Fibroblast of lung (primary cell): ENCODE measurements at regions not wholly inside any gene's neighbourhood (a gene's known extent, or its start where the extent isn't known, plus 50 kb on each side); places are given as distances from the start of the nearest gene placed in this dataset.

Source experiments
- DNase-seq, 2 donors: peaks; one replicate each; pipeline versions ENCODE4 v3.0.0 to v3.0.0-alpha.2; 2010; ENCODE audit warnings: low read depth in 2 of 2
- H2AFZ ChIP-seq: 2 replicates; pipeline ENCODE4 v1.5.1; 2012; ENCODE audit warnings: low read length, control low read depth, inconsistent platforms
- H3K27ac ChIP-seq: 2 replicates; pipeline ENCODE4 v1.5.1; 2011; ENCODE audit warnings: low read length, control low read depth; ENCODE audit not compliant: insufficient read depth
- H3K27me3 ChIP-seq: 2 replicates; pipeline ENCODE4 v1.5.1; 2011; ENCODE audit warnings: mild to moderate bottlenecking, low read length; ENCODE audit not compliant: control insufficient read depth, insufficient read depth
- H3K36me3 ChIP-seq: 2 replicates; pipeline ENCODE4 v1.5.1; 2011; ENCODE audit warnings: low read length; ENCODE audit not compliant: control insufficient read depth, insufficient read depth
- H3K4me1 ChIP-seq: 2 replicates; pipeline ENCODE4 v1.5.1; 2011; ENCODE audit warnings: low read length; ENCODE audit not compliant: control insufficient read depth, insufficient read depth; ENCODE audit errors: extremely low read depth
- H3K4me2 ChIP-seq: 2 replicates; pipeline ENCODE4 v1.5.1; 2011; ENCODE audit warnings: low read length, control low read depth; ENCODE audit not compliant: insufficient read depth; ENCODE audit errors: extremely low read depth
- H3K4me3 ChIP-seq, 4 experiments: fragments of 200-600 bp in 1 of 4; sonication (generic) in 1 of 4; replicated peaks in 1 of 4; 2 replicates each; pipeline ENCODE4 v1.5.1; 2011 to 2016; ENCODE audit warnings: low read length in 4 of 4, low read depth in 3 of 4, mild to moderate bottlenecking in 3 of 4, control low read depth in 2 of 4, inconsistent platforms in 1 of 4, mixed read lengths in 1 of 4; ENCODE audit not compliant: insufficient read depth in 1 of 4; ENCODE audit errors: control extremely low read depth in 1 of 4
- H3K79me2 ChIP-seq: 2 replicates; pipeline ENCODE4 v1.5.1; 2012; ENCODE audit warnings: mild to moderate bottlenecking, low read length, inconsistent platforms; ENCODE audit not compliant: control insufficient read depth, insufficient read depth
- H3K9ac ChIP-seq: 2 replicates; pipeline ENCODE4 v1.5.1; 2011; ENCODE audit warnings: mild to moderate bottlenecking, low read length, control low read depth; ENCODE audit not compliant: insufficient read depth
- H3K9me3 ChIP-seq: 2 replicates; pipeline ENCODE4 v1.5.1; 2012; ENCODE audit warnings: low read depth, low read length; ENCODE audit not compliant: control insufficient read depth, insufficient read depth
- H4K20me1 ChIP-seq: 2 replicates; pipeline ENCODE4 v1.5.1; 2011; ENCODE audit warnings: low read length; ENCODE audit not compliant: control insufficient read depth, insufficient read depth; ENCODE audit errors: extremely low read depth
- EZH2 ChIP-seq: IDR thresholded peaks from 2 replicates; pipeline ENCODE4 v1.5.1; 2012; ENCODE audit warnings: low read length, control low read depth, mild to moderate bottlenecking; ENCODE audit errors: missing control alignments
- TF ChIP-seq, protein P1 (sequence below), 2 donors: IDR thresholded peaks in 1 of 2; conservative IDR thresholded peaks in 1 of 2; 1 replicate in 1 of 2; 2 replicates in 1 of 2; pipeline ENCODE4 v1.5.1; 2011 to 2012; ENCODE audit warnings: low read length in 2 of 2, control low read depth in 1 of 2, inconsistent platforms in 1 of 2, low read depth in 1 of 2, mild to moderate bottlenecking in 1 of 2

GRCh38 chr7:33831389-33832141, 73.8 kb upstream of the BMPER start:
- DNase-seq, result peak in 1 of 2 donors; percentile 51
- no peak overlapping the region for H3K4me2 ChIP-seq
- H3K9ac ChIP-seq, result no peak overlapping the region
- no peaks in the 10 kb centered on the region for H3K9me3 ChIP-seq
- no peaks in the 10 kb centered on the region for H4K20me1 ChIP-seq
- no peaks in the 10 kb centered on the region for H3K36me3 ChIP-seq
- no peak for TF ChIP-seq EZH2
- no peaks in the 10 kb centered on the region for H3K79me2 ChIP-seq
- H3K4me1 ChIP-seq, result no peaks in the 10 kb centered on the region
- no peak overlapping the region for H3K4me3 ChIP-seq
- no peak overlapping the region for H2AFZ ChIP-seq
- no peak overlapping the region for H3K27ac ChIP-seq
- H3K27me3 ChIP-seq, result no peaks in the 10 kb centered on the region

DNA sequence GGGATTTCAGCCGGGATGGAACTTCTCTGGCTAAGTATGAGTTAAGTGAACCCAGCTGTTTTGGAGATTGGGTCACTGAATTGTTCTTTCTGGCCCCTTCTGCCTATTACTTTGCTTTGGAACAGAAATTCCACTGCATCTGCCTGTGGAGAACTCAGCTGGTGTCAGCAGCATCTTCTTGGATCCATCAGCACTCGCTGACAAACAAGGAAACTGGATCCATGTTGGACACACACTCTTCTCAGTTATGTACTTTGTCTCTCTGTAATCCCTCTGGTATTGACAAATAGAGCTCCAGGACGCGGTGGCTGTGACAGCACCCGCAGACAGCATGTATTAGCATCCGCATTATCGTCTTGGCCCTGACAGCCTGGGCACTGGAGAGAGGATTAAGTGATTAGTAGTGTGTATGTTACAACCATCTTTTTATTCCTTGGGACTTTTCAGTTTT, 73.0 kb upstream of the BMPER start:
- Histone ChIP-seq H3K4me2 (no peak overlapping the region), H3K27ac (no peak overlapping the region), H3K27me3 (no peaks in the 10 kb centered on the region), H4K20me1 (no peaks in the 10 kb centered on the region), H3K4me3 (no peak overlapping the region), H3K4me1 (no peaks in the 10 kb centered on the region), H3K79me2 (no peaks in the 10 kb centered on the region), H3K36me3 (no peaks in the 10 kb centered on the region), H3K9me3 (no peaks in the 10 kb centered on the region), H3K9ac (no peak overlapping the region), H2AFZ (no peak overlapping the region)
- no peak for DNase-seq
- TF ChIP-seq, protein P1, sequence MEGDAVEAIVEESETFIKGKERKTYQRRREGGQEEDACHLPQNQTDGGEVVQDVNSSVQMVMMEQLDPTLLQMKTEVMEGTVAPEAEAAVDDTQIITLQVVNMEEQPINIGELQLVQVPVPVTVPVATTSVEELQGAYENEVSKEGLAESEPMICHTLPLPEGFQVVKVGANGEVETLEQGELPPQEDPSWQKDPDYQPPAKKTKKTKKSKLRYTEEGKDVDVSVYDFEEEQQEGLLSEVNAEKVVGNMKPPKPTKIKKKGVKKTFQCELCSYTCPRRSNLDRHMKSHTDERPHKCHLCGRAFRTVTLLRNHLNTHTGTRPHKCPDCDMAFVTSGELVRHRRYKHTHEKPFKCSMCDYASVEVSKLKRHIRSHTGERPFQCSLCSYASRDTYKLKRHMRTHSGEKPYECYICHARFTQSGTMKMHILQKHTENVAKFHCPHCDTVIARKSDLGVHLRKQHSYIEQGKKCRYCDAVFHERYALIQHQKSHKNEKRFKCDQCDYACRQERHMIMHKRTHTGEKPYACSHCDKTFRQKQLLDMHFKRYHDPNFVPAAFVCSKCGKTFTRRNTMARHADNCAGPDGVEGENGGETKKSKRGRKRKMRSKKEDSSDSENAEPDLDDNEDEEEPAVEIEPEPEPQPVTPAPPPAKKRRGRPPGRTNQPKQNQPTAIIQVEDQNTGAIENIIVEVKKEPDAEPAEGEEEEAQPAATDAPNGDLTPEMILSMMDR (conservative IDR thresholded peaks at IDR 0.05 in 1 of 2, IDR thresholded peaks at IDR 0.05 in 1 of 2; ENCODE audit: low read depth in 1 of 2, low read length in 2 of 2), result no peak
- TF ChIP-seq EZH2, result no peak

- Histone ChIP-seq H3K27me3 (no peaks in the 10 kb centered on the region), H3K4me2 (no peak overlapping the region), H3K79me2 (no peaks in the 10 kb centered on the region), H3K27ac (no peak overlapping the region), H3K4me3 (no peak overlapping the region), H3K9ac (no peak overlapping the region), H3K36me3 (no peaks in the 10 kb centered on the region), H2AFZ (no peak overlapping the region), H3K9me3 (no peaks in the 10 kb centered on the region), H4K20me1 (no peaks in the 10 kb centered on the region), H3K4me1 (no peaks in the 10 kb centered on the region)
- no peak for TF ChIP-seq EZH2
- TF ChIP-seq, protein P1 (conservative IDR thresholded peaks at IDR 0.05 in 1 of 2, IDR thresholded peaks at IDR 0.05 in 1 of 2; ENCODE audit: low read depth in 1 of 2, low read length in 2 of 2), result no peak
- peak; percentile 36 to 44 for DNase-seq
Observed at GRCh38 chr7:33836797-33837355, 68.5 kb upstream of the BMPER start.
